ENCODE measurements at regions not wholly inside any gene's neighbourhood (a gene's known extent, or its start where the extent isn't known, plus 50 kb on each side); places are given as distances from the start of the nearest gene placed in this dataset.
"Not testable (repeated sequence)": the region's sequence is repeated elsewhere in the genome, so short reads cannot be mapped to it uniquely, and the experiment has no call there.

- TF ChIP-seq POLR2A (IDR thresholded peaks at IDR 0.05; ENCODE audit: low read length); CBX8 (IDR thresholded peaks at IDR 0.05): not testable (repeated sequence)
These were observed 269.0 kb upstream of the PLGLB2 start for GRCh38 chr2:87478911-87479310.
